ENCODE measurements at regions not wholly inside any gene's neighbourhood (a gene's known extent, or its start where the extent isn't known, plus 50 kb on each side); places are given as distances from the start of the nearest gene placed in this dataset.

DNA sequence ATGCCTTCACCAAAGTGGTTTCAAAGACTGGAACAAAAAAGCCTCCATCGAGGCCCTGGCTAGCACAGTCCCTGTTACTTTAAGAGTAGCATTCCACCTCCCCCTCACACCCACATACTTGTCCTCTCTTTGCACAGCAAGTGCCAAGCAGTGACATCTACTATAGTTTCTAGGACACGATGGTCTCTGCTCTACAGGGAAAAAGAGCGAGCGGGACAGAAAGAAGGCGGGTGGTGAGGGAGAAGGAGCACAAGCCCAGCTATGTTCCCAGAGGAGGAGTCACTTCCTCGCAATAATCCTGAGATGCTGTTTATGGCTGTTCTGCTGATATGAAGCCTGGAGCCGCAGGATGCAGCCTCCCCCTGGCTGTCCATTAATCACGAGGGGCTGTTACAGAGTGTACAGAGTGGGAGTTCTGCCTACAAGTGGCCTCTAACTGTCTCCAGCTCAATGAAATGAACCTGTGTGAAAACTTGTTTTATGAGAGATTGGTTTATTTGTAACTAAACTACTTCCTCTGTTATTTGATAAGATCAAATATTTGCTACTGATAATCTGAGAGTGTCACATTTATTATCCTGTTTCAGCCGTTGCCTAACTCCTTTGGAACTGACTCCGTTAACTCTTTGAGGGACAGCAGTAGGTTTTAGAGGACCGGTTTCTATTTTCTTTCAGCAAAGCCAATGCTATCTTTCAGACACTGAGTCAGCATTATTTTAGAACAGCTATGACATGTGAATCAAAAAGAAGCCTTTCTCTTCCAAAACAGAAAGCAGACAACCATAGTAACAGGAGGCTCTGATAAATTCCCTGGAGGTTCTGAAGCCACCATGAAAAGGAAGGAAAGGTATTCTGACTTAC lies 208.0 kb downstream of the SPRY2 start:
- no peaks in the 10 kb centered on the region for H3K9me3 ChIP-seq
- intact Hi-C loops (cut with DNase I; ENCODE audit: low total_unique reads), result no loop called here
- H3K36me3 ChIP-seq, result no peaks in the 10 kb centered on the region
- peaks cover 0 to 4% of the 10 kb centered on the region in 2 donors for H3K4me1 ChIP-seq
- TF ChIP-seq POLR2AphosphoS5 (IDR thresholded peaks at IDR 0.05) (peak in 1 of 3 donors; percentile 69), POLR2A (IDR thresholded peaks at IDR 0.05) (no peak)
- peak overlapping the region; percentile 5 to 45 (median 40) for H3K4me3 ChIP-seq
- peak in 1 of 2 donors; percentile 53 for DNase-seq (ENCODE audit: low spot score in 2 of 2)
- peak overlapping the region; percentile 72 to 81 for H3K27ac ChIP-seq
- H3K27me3 ChIP-seq, result no peaks in the 10 kb centered on the region

DNA sequence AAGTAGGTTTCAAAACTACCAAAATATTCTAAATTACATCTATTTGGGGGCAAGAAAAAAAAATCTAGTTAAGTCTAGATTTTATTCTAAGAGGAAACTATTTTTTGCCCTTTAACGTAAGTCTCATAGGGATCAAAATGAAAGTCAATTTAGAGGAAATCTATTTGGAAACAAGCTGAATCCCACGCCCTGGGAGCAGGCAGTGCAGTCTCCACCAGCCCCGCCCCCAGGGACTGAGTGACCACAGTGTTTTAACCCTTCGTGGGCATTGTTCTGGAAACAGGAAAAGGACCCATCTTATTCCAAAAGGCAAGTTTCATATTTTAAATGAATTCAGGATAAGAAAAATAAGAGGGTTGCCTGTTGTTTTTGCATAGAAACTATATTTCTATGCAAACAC lies 209.7 kb downstream of the SPRY2 start:
- Histone ChIP-seq H3K4me3 (peak overlapping the region; percentile 1 to 55 (median 40)), H3K36me3 (no peaks in the 10 kb centered on the region), H3K9me3 (no peaks in the 10 kb centered on the region), H3K4me1 (peaks cover 0 to 4% of the 10 kb centered on the region in 2 donors), H3K27ac (peak overlapping the region; percentile 1 to 21), H3K27me3 (no peaks in the 10 kb centered on the region)
- DNase-seq (ENCODE audit: low spot score in 2 of 2), result peak in 1 of 2 donors; percentile 33
- intact Hi-C loops (cut with DNase I; ENCODE audit: low total_unique reads), result no loop called here
- TF ChIP-seq POLR2AphosphoS5 (IDR thresholded peaks at IDR 0.05) (no peak), POLR2A (IDR thresholded peaks at IDR 0.05) (no peak)
- TF ChIP-seq, protein P1, sequence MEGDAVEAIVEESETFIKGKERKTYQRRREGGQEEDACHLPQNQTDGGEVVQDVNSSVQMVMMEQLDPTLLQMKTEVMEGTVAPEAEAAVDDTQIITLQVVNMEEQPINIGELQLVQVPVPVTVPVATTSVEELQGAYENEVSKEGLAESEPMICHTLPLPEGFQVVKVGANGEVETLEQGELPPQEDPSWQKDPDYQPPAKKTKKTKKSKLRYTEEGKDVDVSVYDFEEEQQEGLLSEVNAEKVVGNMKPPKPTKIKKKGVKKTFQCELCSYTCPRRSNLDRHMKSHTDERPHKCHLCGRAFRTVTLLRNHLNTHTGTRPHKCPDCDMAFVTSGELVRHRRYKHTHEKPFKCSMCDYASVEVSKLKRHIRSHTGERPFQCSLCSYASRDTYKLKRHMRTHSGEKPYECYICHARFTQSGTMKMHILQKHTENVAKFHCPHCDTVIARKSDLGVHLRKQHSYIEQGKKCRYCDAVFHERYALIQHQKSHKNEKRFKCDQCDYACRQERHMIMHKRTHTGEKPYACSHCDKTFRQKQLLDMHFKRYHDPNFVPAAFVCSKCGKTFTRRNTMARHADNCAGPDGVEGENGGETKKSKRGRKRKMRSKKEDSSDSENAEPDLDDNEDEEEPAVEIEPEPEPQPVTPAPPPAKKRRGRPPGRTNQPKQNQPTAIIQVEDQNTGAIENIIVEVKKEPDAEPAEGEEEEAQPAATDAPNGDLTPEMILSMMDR (IDR thresholded peaks at IDR 0.05), result no peak

- DNase-seq (ENCODE audit: low spot score in 2 of 2), result no peak
- Histone ChIP-seq H3K36me3 (no peaks in the 10 kb centered on the region), H3K9me3 (no peaks in the 10 kb centered on the region), H3K27ac (no peak overlapping the region), H3K4me3 (no peak overlapping the region), H3K27me3 (no peaks in the 10 kb centered on the region), H3K4me1 (no peaks in the 10 kb centered on the region)
- intact Hi-C loops (cut with DNase I; ENCODE audit: low total_unique reads), result no loop called here
- TF ChIP-seq POLR2A (IDR thresholded peaks at IDR 0.05) (no peak), POLR2AphosphoS5 (IDR thresholded peaks at IDR 0.05) (no peak)
- TF ChIP-seq, protein P1 (IDR thresholded peaks at IDR 0.05), result no peak
These were observed 214.4 kb downstream of the SPRY2 start for GRCh38 chr13:80126389-80127068.

GRCh38 chr13:80123945-80124344 lies 217.0 kb downstream of the SPRY2 start:
- Histone ChIP-seq H3K27ac (no peak overlapping the region), H3K4me1 (no peaks in the 10 kb centered on the region), H3K27me3 (no peaks in the 10 kb centered on the region), H3K36me3 (no peaks in the 10 kb centered on the region), H3K4me3 (no peak overlapping the region), H3K9me3 (no peaks in the 10 kb centered on the region)
- intact Hi-C loops (cut with DNase I; ENCODE audit: low total_unique reads), result no loop called here
- TF ChIP-seq, protein P1 (IDR thresholded peaks at IDR 0.05), result no peak
- TF ChIP-seq POLR2A (IDR thresholded peaks at IDR 0.05) (no peak), POLR2AphosphoS5 (IDR thresholded peaks at IDR 0.05) (no peak)
- no peak for DNase-seq (ENCODE audit: low spot score in 2 of 2)

- Histone ChIP-seq H3K36me3 (no peaks in the 10 kb centered on the region), H3K4me1 (no peaks in the 10 kb centered on the region), H3K9me3 (no peaks in the 10 kb centered on the region), H3K27me3 (no peaks in the 10 kb centered on the region), H3K27ac (no peak overlapping the region), H3K4me3 (no peak overlapping the region)
- TF ChIP-seq, protein P1 (IDR thresholded peaks at IDR 0.05), result no peak
- TF ChIP-seq POLR2A (IDR thresholded peaks at IDR 0.05) (no peak), POLR2AphosphoS5 (IDR thresholded peaks at IDR 0.05) (no peak)
- no peak for DNase-seq (ENCODE audit: low spot score in 2 of 2)
- intact Hi-C loops (cut with DNase I; ENCODE audit: low total_unique reads), result no loop called here
These were observed 219.9 kb downstream of the SPRY2 start for GRCh38 chr13:80121038-80121437.

Measured in breast epithelium (tissue), 4 donors.